ENCODE measurements at regions not wholly inside any gene's neighbourhood (a gene's known extent, or its start where the extent isn't known, plus 50 kb on each side); places are given as distances from the start of the nearest gene placed in this dataset.

GRCh38 chr5:87844866-87845265 lies 423.8 kb downstream of the TMEM161B start:
- no peak for TF ChIP-seq TAF1 (IDR thresholded peaks at IDR 0.05; ENCODE audit: borderline replicate concordance, insufficient read depth, low read length)
- no peak for TF ChIP-seq POLR2AphosphoS5 (IDR thresholded peaks at IDR 0.05; ENCODE audit: low read depth, low read length)
- TF ChIP-seq SIN3A (IDR thresholded peaks at IDR 0.05; ENCODE audit: borderline replicate concordance, insufficient read depth, low read length), result no peak
- TF ChIP-seq FOXP2 (optimal IDR thresholded peaks at IDR 0.05; ENCODE audit: borderline replicate concordance, extremely low read depth, extremely low read length, insufficient read depth), result no peak
- TF ChIP-seq, protein P1, sequence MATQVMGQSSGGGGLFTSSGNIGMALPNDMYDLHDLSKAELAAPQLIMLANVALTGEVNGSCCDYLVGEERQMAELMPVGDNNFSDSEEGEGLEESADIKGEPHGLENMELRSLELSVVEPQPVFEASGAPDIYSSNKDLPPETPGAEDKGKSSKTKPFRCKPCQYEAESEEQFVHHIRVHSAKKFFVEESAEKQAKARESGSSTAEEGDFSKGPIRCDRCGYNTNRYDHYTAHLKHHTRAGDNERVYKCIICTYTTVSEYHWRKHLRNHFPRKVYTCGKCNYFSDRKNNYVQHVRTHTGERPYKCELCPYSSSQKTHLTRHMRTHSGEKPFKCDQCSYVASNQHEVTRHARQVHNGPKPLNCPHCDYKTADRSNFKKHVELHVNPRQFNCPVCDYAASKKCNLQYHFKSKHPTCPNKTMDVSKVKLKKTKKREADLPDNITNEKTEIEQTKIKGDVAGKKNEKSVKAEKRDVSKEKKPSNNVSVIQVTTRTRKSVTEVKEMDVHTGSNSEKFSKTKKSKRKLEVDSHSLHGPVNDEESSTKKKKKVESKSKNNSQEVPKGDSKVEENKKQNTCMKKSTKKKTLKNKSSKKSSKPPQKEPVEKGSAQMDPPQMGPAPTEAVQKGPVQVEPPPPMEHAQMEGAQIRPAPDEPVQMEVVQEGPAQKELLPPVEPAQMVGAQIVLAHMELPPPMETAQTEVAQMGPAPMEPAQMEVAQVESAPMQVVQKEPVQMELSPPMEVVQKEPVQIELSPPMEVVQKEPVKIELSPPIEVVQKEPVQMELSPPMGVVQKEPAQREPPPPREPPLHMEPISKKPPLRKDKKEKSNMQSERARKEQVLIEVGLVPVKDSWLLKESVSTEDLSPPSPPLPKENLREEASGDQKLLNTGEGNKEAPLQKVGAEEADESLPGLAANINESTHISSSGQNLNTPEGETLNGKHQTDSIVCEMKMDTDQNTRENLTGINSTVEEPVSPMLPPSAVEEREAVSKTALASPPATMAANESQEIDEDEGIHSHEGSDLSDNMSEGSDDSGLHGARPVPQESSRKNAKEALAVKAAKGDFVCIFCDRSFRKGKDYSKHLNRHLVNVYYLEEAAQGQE (IDR thresholded peaks at IDR 0.05; ENCODE audit: insufficient read depth in 1 of 2, low read depth in 2 of 2, low read length in 2 of 2), result no peak

GRCh38 chr5:87844449-87844848 lies 424.2 kb downstream of the TMEM161B start:
- TF ChIP-seq, protein P1 (IDR thresholded peaks at IDR 0.05; ENCODE audit: insufficient read depth in 1 of 2, low read depth in 2 of 2, low read length in 2 of 2), result no peak
- TF ChIP-seq SIN3A (IDR thresholded peaks at IDR 0.05; ENCODE audit: borderline replicate concordance, insufficient read depth, low read length), result no peak
- TF ChIP-seq FOXP2 (optimal IDR thresholded peaks at IDR 0.05; ENCODE audit: borderline replicate concordance, extremely low read depth, extremely low read length, insufficient read depth), result no peak
- no peak for TF ChIP-seq POLR2AphosphoS5 (IDR thresholded peaks at IDR 0.05; ENCODE audit: low read depth, low read length)
- TF ChIP-seq TAF1 (IDR thresholded peaks at IDR 0.05; ENCODE audit: borderline replicate concordance, insufficient read depth, low read length), result no peak

- no peak for TF ChIP-seq POLR2AphosphoS5 (IDR thresholded peaks at IDR 0.05; ENCODE audit: low read depth, low read length)
- no peak for TF ChIP-seq SIN3A (IDR thresholded peaks at IDR 0.05; ENCODE audit: borderline replicate concordance, insufficient read depth, low read length)
- TF ChIP-seq, protein P1 (IDR thresholded peaks at IDR 0.05; ENCODE audit: insufficient read depth in 1 of 2, low read depth in 2 of 2, low read length in 2 of 2), result no peak
- no peak for TF ChIP-seq FOXP2 (optimal IDR thresholded peaks at IDR 0.05; ENCODE audit: borderline replicate concordance, extremely low read depth, extremely low read length, insufficient read depth)
- no peak for TF ChIP-seq TAF1 (IDR thresholded peaks at IDR 0.05; ENCODE audit: borderline replicate concordance, insufficient read depth, low read length)
Observed at GRCh38 chr5:87836696-87837095, 424.0 kb upstream of the CCNH start.

GRCh38 chr5:87831499-87831898 lies 418.8 kb upstream of the CCNH start:
- TF ChIP-seq, protein P1 (IDR thresholded peaks at IDR 0.05; ENCODE audit: insufficient read depth in 1 of 2, low read depth in 2 of 2, low read length in 2 of 2), result no peak
- TF ChIP-seq TAF1 (IDR thresholded peaks at IDR 0.05; ENCODE audit: borderline replicate concordance, insufficient read depth, low read length), result no peak
- TF ChIP-seq FOXP2 (optimal IDR thresholded peaks at IDR 0.05; ENCODE audit: borderline replicate concordance, extremely low read depth, extremely low read length, insufficient read depth), result no peak
- no peak for TF ChIP-seq SIN3A (IDR thresholded peaks at IDR 0.05; ENCODE audit: borderline replicate concordance, insufficient read depth, low read length)
- no peak for TF ChIP-seq POLR2AphosphoS5 (IDR thresholded peaks at IDR 0.05; ENCODE audit: low read depth, low read length)

- TF ChIP-seq SIN3A (IDR thresholded peaks at IDR 0.05; ENCODE audit: borderline replicate concordance, insufficient read depth, low read length) (no peak), TAF1 (IDR thresholded peaks at IDR 0.05; ENCODE audit: borderline replicate concordance, insufficient read depth, low read length) (no peak), FOXP2 (optimal IDR thresholded peaks at IDR 0.05; ENCODE audit: borderline replicate concordance, extremely low read depth, extremely low read length, insufficient read depth) (no peak), POLR2AphosphoS5 (IDR thresholded peaks at IDR 0.05; ENCODE audit: low read depth, low read length) (no peak)
- TF ChIP-seq, protein P1 (IDR thresholded peaks at IDR 0.05; ENCODE audit: insufficient read depth in 1 of 2, low read depth in 2 of 2, low read length in 2 of 2), result no peak
Observed at GRCh38 chr5:87829217-87829551, 416.5 kb upstream of the CCNH start.
